Gastroesophageal sphincter (tissue), 4 donors: ENCODE measurements at regions not wholly inside any gene's neighbourhood (a gene's known extent, or its start where the extent isn't known, plus 50 kb on each side); places are given as distances from the start of the nearest gene placed in this dataset.
A peak's percentile ranks its signal among the peaks of the same experiment; 100 is the strongest.

Experiments
- ATAC-seq: fragments of 150-250 bp; one replicate; pipeline ENCODE4 v1.9.1; 2016; ENCODE audit warnings: mild to moderate bottlenecking, moderate library complexity
- H3K27ac ChIP-seq, 4 donors: fragments of 200-600 bp; sonication (generic) in 3 of 4; 1 replicate in 3 of 4; 2 replicates in 1 of 4; pipeline ENCODE4 v1.5.1; 2016 to 2019
- H3K27me3 ChIP-seq: fragments of 200-600 bp; sonication (generic); one replicate; pipeline ENCODE4 v1.5.1; 2019
- H3K36me3 ChIP-seq, 2 donors: fragments of 200-600 bp; sonication (generic); one replicate each; pipeline ENCODE4 v1.5.1; 2019; ENCODE audit warnings: control low read depth in 1 of 2
- H3K4me1 ChIP-seq, 3 donors: fragments of 200-600 bp; sonication (generic); 1 replicate in 2 of 3; 2 replicates in 1 of 3; pipeline ENCODE4 v1.5.1; 2016 to 2019; ENCODE audit warnings: control low read depth in 2 of 3
- H3K4me3 ChIP-seq, 2 donors: fragments of 200-600 bp; sonication (generic); one replicate each; pipeline ENCODE4 v1.5.1; 2019; ENCODE audit warnings: mild to moderate bottlenecking in 1 of 2, moderate library complexity in 1 of 2
- H3K9me3 ChIP-seq, 3 donors: fragments of 200-600 bp; sonication (generic); one replicate each; pipeline ENCODE4 v1.5.1; 2017 to 2019; ENCODE audit warnings: control low read depth in 2 of 3
- EP300 ChIP-seq: sonication (generic); formaldehyde crosslinking; IDR thresholded peaks from one replicate; pipeline ENCODE4 v1.6.1; 2017; ENCODE audit warnings: antibody characterized with exemption, mild to moderate bottlenecking
- POLR2A ChIP-seq, 2 donors: fragments of 450-650 bp; IDR thresholded peaks; one replicate each; pipeline ENCODE4 v1.6.1; 2017; ENCODE audit warnings: antibody characterized with exemption in 2 of 2, mild to moderate bottlenecking in 2 of 2, moderate library complexity in 1 of 2
- POLR2AphosphoS5 ChIP-seq: sonication (generic); formaldehyde crosslinking; IDR thresholded peaks from one replicate; pipeline ENCODE4 v1.6.1; 2017; ENCODE audit warnings: antibody characterized with exemption
- WGBS, 2 donors: methylation state at CpG; one replicate each; pipeline ENCODE4 v1.1.5; 2018; ENCODE audit warnings: low coverage in 1 of 2; 5-methylcytosine and 5-hydroxymethylcytosine counted together
- TF ChIP-seq, protein P1 (sequence below), 4 experiments: fragments of 200-600 bp in 2 of 4; fragments of 450-650 bp in 2 of 4; sonication (generic) in 1 of 4; IDR thresholded peaks; one replicate each; pipeline ENCODE4 v1.5.1; 2017 to 2019; ENCODE audit warnings: antibody characterized with exemption in 4 of 4, mild to moderate bottlenecking in 2 of 4, moderate library complexity in 2 of 4

DNA sequence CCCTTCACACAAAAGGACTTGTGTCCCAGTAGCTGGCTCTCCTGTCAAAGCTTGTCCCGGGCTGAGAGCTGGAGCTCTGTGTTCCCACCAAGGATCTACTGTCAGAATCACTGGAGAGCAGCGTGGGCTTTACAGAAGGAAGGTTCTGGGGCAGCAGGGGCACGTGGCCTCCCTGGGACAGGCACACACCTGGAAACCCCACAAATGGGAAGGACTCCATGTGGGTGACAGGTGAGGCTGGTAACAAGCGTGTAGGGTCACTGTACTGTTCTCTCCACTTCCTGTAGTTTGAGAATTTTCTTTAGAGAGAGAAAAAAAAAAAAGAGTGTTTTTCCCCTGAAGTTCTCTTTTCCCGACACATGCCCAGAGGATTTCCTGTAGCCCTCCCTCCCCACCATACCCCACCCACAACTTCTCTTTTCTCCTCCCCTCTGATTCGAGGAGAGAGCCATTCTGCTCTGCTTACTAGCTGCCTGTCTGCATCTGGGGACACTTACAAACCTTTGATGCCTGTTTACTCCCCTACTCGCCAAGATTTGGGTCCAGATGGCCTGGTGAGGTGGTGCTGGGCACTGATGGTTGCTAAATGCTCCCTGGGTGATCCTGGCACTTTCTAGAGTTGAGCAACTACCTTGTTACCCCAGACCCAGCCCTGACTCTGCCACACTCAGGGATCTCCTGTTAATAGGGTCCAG is 84.1 kb upstream of the SIRPA start:
- peak overlapping the region in 3 of 4 donors; percentile 33 to 75 (median 71) for H3K27ac ChIP-seq
- H3K4me3 ChIP-seq: no peak overlapping the region
- no peaks in the 10 kb centered on the region for H3K9me3 ChIP-seq
- 31 to 54% methylated on average over 2 to 5 of the region's 7 CpGs for WGBS, 2 donors
- ATAC-seq: peak; percentile 44
- TF ChIP-seq POLR2AphosphoS5 (no peak), POLR2A (IDR thresholded peaks at IDR 0.05) (no peak), EP300 (no peak)
- TF ChIP-seq, protein P1, sequence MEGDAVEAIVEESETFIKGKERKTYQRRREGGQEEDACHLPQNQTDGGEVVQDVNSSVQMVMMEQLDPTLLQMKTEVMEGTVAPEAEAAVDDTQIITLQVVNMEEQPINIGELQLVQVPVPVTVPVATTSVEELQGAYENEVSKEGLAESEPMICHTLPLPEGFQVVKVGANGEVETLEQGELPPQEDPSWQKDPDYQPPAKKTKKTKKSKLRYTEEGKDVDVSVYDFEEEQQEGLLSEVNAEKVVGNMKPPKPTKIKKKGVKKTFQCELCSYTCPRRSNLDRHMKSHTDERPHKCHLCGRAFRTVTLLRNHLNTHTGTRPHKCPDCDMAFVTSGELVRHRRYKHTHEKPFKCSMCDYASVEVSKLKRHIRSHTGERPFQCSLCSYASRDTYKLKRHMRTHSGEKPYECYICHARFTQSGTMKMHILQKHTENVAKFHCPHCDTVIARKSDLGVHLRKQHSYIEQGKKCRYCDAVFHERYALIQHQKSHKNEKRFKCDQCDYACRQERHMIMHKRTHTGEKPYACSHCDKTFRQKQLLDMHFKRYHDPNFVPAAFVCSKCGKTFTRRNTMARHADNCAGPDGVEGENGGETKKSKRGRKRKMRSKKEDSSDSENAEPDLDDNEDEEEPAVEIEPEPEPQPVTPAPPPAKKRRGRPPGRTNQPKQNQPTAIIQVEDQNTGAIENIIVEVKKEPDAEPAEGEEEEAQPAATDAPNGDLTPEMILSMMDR (IDR thresholded peaks at IDR 0.05): no peak
- no peaks in the 10 kb centered on the region for H3K36me3 ChIP-seq
- H3K4me1 ChIP-seq: peaks cover 0 to 53% (median 32%) of the 10 kb centered on the region in 3 donors
- H3K27me3 ChIP-seq: no peaks in the 10 kb centered on the region

DNA sequence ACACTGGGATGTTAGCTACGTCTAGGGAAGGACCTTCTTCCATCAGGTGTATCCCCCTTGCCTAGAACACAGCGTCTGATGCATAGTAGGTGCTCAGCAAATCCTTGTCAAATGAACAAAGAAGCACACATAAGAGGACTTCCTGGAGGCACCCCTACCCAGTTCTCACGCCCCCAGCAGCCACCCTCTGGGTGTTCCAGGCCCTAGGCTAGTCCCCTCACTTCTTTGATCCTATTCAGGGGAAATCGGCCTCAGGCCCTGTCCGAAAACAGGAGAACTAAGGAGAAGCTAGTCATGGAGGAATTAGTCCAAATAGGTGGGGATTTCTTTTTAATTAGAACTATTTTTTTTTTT is 84.7 kb upstream of the SIRPA start:
- H3K36me3 ChIP-seq: no peaks in the 10 kb centered on the region
- no peak for ATAC-seq
- no peaks in the 10 kb centered on the region for H3K9me3 ChIP-seq
- no peaks in the 10 kb centered on the region for H3K27me3 ChIP-seq
- WGBS, 2 donors: 73 to 77% methylated on average over 3 to 4 of the region's 5 CpGs
- peaks cover 0 to 47% (median 29%) of the 10 kb centered on the region in 3 donors for H3K4me1 ChIP-seq
- peak overlapping the region in 3 of 4 donors; percentile 21 to 75 (median 71) for H3K27ac ChIP-seq
- TF ChIP-seq POLR2A (IDR thresholded peaks at IDR 0.05) (no peak), EP300 (no peak), POLR2AphosphoS5 (no peak)
- no peak overlapping the region for H3K4me3 ChIP-seq

- Histone ChIP-seq H3K9me3 (no peaks in the 10 kb centered on the region), H3K4me3 (no peak overlapping the region), H3K36me3 (no peaks in the 10 kb centered on the region), H3K4me1 (peaks cover 0 to 42% (median 26%) of the 10 kb centered on the region in 3 donors), H3K27me3 (no peaks in the 10 kb centered on the region), H3K27ac (peak overlapping the region in 2 of 4 donors; percentile 21 to 75)
- no peak for ATAC-seq
- TF ChIP-seq POLR2AphosphoS5 (no peak), EP300 (no peak), POLR2A (IDR thresholded peaks at IDR 0.05) (no peak)
- TF ChIP-seq, protein P1 (IDR thresholded peaks at IDR 0.05): no peak
- WGBS, 2 donors: 60 to 62% methylated on average over 6 of the region's 10 CpGs
These were observed 85.3 kb upstream of the SIRPA start for GRCh38 chr20:1809611-1810510.

DNA sequence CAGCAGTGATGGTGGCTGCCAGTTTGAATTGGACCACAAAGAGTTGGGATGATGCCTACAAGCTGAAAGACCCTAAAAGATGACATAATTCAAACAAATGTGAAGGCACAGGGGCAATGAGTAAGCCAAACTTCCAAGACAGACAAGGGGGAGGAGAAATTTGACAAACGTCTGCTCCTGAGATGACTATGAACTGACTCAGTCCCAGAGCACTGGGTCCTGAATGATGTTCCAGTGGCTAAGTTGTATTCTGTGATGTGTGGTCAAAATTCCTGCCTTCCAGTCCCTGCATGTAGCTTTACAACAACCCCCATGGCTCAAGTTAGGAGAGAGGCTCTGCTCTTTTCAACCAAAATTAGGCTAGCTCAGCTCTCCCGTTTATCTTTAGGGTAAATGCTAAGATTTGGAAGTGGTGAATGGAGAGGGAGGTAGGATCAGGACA is 86.1 kb upstream of the SIRPA start:
- Histone ChIP-seq H3K9me3 (no peaks in the 10 kb centered on the region), H3K36me3 (no peaks in the 10 kb centered on the region), H3K27ac (no peak overlapping the region), H3K4me3 (no peak overlapping the region), H3K4me1 (peaks cover 0 to 43% (median 24%) of the 10 kb centered on the region in 3 donors), H3K27me3 (no peaks in the 10 kb centered on the region)
- ATAC-seq: no peak
- WGBS, 2 donors: 0 to 9% methylated on average over 1 of the region's 2 CpGs
- TF ChIP-seq, protein P1 (IDR thresholded peaks at IDR 0.05): no peak
- no peak for TF ChIP-seq POLR2A (IDR thresholded peaks at IDR 0.05)
- TF ChIP-seq EP300: no peak
- TF ChIP-seq POLR2AphosphoS5: no peak

DNA sequence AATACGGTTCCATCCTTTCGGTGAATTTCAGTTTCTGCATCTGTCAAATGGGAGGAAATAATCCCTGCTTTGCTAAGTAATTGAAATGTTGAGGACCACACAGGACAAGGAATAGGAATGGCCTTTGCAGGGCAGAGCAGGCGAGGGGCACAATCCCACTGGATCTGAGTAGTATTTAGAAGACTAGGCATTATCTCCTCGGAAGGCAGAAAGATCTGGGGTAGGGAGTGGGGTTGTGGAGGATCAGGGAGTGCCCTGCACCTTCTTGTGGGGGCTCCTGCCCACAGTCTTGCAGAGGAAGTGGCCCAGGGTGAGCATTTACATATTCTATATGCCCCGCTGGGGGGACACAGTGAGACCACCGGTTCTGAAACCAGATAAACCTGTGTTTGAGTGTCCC is 87.1 kb upstream of the SIRPA start:
- Histone ChIP-seq H3K4me3 (no peak overlapping the region), H3K4me1 (peaks cover 0 to 43% (median 20%) of the 10 kb centered on the region in 3 donors), H3K9me3 (no peaks in the 10 kb centered on the region), H3K27me3 (no peaks in the 10 kb centered on the region), H3K27ac (no peak overlapping the region), H3K36me3 (no peaks in the 10 kb centered on the region)
- WGBS, 2 donors: 64 to 76% methylated on average over 2 to 6 of the region's 6 CpGs
- TF ChIP-seq, protein P1 (IDR thresholded peaks at IDR 0.05): no peak
- TF ChIP-seq EP300: no peak
- no peak for TF ChIP-seq POLR2A (IDR thresholded peaks at IDR 0.05)
- TF ChIP-seq POLR2AphosphoS5: no peak
- ATAC-seq: no peak
